ENCODE measurements at regions not wholly inside any gene's neighbourhood (a gene's known extent, or its start where the extent isn't known, plus 50 kb on each side); places are given as distances from the start of the nearest gene placed in this dataset.

DNA sequence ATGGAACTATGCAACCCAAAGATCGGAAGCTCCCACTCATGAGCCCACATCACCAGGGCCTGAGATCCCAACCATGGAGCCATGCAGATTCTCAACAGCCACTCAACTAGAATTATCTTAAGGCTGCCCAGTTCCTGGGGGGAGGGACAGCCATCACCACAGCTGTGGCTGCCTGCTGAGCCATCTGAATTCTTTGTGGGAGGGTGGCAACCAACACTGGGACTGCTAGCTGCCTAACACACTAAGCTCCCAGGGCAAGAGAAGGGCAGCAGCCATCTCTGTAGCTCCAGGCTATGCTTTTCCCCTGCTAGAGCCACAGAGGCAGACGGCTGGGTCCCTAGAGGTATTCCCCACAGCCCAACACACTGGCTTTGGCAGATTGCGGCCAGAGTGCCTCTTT, 251.3 kb upstream of the GRAMD2B start:
- TF ChIP-seq POLR2A (IDR thresholded peaks at IDR 0.05), result no peak
- TF ChIP-seq, protein P1, sequence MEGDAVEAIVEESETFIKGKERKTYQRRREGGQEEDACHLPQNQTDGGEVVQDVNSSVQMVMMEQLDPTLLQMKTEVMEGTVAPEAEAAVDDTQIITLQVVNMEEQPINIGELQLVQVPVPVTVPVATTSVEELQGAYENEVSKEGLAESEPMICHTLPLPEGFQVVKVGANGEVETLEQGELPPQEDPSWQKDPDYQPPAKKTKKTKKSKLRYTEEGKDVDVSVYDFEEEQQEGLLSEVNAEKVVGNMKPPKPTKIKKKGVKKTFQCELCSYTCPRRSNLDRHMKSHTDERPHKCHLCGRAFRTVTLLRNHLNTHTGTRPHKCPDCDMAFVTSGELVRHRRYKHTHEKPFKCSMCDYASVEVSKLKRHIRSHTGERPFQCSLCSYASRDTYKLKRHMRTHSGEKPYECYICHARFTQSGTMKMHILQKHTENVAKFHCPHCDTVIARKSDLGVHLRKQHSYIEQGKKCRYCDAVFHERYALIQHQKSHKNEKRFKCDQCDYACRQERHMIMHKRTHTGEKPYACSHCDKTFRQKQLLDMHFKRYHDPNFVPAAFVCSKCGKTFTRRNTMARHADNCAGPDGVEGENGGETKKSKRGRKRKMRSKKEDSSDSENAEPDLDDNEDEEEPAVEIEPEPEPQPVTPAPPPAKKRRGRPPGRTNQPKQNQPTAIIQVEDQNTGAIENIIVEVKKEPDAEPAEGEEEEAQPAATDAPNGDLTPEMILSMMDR (IDR thresholded peaks at IDR 0.05 in 4 of 5, conservative IDR thresholded peaks at IDR 0.05 in 1 of 5), result no peak
- H3K9me3 ChIP-seq, result no peaks in the 10 kb centered on the region
- H3K36me3 ChIP-seq, result no peaks in the 10 kb centered on the region
- in situ Hi-C loops (cut with MboI; ENCODE audit: low sequenced_read_pairs in 4 of 4), result no loop called here
- H3K4me3 ChIP-seq, result no peak overlapping the region
- H3K4me1 ChIP-seq, result no peaks in the 10 kb centered on the region
- no peaks in the 10 kb centered on the region for H3K27me3 ChIP-seq
- DNase-seq (no peak), ATAC-seq (no peak)
- H3K27ac ChIP-seq, result no peak overlapping the region
- intact Hi-C loops (cut with DNase I; ENCODE audit: low total_unique reads), result no loop called here

DNA sequence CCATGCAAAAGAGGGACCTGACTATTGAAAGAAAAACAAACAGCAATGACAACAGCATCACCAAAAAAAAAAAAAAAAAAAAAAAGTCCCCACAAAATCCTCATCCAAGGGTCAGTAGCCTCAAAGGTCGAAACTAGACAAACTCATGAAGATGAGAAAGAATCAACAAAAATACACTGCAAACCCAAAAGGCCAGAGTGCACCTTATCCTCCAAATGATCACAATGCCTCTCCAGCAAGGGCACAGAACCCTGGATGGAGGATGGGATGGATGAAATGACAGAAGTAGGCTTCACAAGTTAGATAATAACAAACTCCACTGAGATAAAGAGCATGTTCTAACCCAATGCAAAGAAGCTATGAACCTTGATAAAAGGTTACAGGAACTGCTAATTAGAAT, 250.4 kb upstream of the GRAMD2B start:
- Histone ChIP-seq H3K4me1 (no peaks in the 10 kb centered on the region), H3K9me3 (no peaks in the 10 kb centered on the region), H3K27me3 (no peaks in the 10 kb centered on the region), H3K4me3 (no peak overlapping the region), H3K27ac (no peak overlapping the region), H3K36me3 (no peaks in the 10 kb centered on the region)
- TF ChIP-seq POLR2A (IDR thresholded peaks at IDR 0.05), result no peak
- TF ChIP-seq, protein P1 (IDR thresholded peaks at IDR 0.05 in 4 of 5, conservative IDR thresholded peaks at IDR 0.05 in 1 of 5), result no peak
- in situ Hi-C loops (cut with MboI; ENCODE audit: low sequenced_read_pairs in 4 of 4) (no loop called here), intact Hi-C loops (cut with DNase I; ENCODE audit: low total_unique reads) (no loop called here)
- ATAC-seq, result no peak
- no peak for DNase-seq

DNA sequence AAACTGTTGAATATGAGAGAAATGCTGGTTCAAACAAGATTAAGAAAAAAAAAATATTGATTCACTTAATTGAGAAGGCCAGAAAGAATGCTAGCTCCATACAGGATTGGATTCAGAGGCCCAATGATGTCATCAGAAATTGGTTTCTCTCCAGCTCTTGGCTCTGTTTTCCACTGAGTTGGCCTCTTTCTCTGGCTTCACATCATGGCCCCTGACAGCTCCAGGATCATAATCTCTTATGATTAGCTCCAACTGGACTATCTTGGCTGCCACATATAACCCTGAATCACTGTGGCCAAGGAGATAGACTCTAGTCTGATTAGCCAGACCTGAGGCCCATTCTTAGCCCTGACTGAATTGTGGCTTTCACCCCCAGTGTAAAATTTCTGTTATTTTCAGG, 244.7 kb upstream of the GRAMD2B start:
- Histone ChIP-seq H3K27ac (no peak overlapping the region), H3K36me3 (no peaks in the 10 kb centered on the region), H3K27me3 (no peaks in the 10 kb centered on the region), H3K9me3 (no peaks in the 10 kb centered on the region), H3K4me1 (no peaks in the 10 kb centered on the region), H3K4me3 (no peak overlapping the region)
- TF ChIP-seq POLR2A (IDR thresholded peaks at IDR 0.05), result no peak
- TF ChIP-seq, protein P1 (IDR thresholded peaks at IDR 0.05 in 4 of 5, conservative IDR thresholded peaks at IDR 0.05 in 1 of 5), result no peak
- ATAC-seq, result no peak
- DNase-seq, result no peak
- intact Hi-C loops (cut with DNase I; ENCODE audit: low total_unique reads), result no loop called here
- in situ Hi-C loops (cut with MboI; ENCODE audit: low sequenced_read_pairs in 4 of 4), result no loop called here

DNA sequence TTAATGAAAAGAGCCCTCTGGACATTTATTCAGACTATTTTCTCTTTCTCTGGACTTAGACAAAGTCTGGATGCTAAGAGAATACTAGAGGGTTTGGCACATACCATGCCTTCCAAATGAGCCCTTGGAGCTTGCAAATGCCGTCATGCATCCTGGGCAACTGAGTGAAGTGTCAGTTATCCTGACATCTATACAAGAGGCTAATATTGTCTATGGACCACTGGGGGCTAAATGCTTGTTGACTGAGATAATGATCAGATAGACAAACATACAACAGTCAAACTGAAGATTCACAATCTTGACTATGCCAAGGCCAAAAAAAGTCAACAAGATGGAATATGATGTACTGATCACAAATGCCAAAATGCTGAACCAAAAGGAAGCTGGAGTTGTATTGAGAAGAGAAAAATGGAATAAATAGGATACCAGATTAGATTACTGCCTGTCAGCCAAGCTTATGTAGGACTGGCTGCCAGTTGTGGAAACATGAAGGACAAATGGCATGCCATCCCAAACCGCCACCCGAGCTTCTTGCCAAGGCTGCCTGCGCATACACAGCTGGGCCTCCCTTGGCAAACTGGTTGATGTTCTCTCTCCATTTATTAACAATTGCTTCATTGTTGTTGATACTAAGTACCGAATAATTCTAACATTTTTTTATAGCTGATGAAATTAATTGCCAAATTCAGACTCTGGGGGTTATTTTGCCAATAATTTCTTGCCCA, 240.1 kb upstream of the GRAMD2B start:
- intact Hi-C loops (cut with DNase I; ENCODE audit: low total_unique reads), result no loop called here
- Histone ChIP-seq H3K9me3 (no peaks in the 10 kb centered on the region), H3K36me3 (no peaks in the 10 kb centered on the region), H3K4me1 (no peaks in the 10 kb centered on the region), H3K27me3 (no peaks in the 10 kb centered on the region), H3K27ac (no peak overlapping the region), H3K4me3 (no peak overlapping the region)
- no peak for TF ChIP-seq POLR2A (IDR thresholded peaks at IDR 0.05)
- TF ChIP-seq, protein P1 (IDR thresholded peaks at IDR 0.05 in 4 of 5, conservative IDR thresholded peaks at IDR 0.05 in 1 of 5), result no peak
- DNase-seq (peak in 1 of 2 donors; percentile 14), ATAC-seq (peak in 1 of 2 donors; percentile 54)
- in situ Hi-C loops (cut with MboI; ENCODE audit: low sequenced_read_pairs in 4 of 4), result no loop called here

DNA sequence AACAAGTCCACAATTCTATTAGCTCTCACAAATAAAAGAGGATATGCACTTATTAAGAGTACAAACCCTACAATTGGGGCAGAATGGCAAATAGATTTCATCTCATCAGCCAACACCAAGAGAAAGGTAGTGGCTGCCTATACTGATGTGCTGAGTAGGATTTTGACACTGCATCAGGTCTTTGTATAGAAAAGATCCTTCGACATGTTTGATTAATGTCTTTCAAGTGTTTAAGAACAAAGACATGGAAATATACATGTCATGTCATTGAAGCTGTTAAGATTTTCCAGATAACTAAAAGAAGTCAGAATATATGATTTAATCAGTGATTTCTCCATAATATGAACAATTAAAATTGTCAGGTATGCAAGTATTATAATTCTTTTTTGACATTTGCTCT, 238.7 kb upstream of the GRAMD2B start:
- no peak overlapping the region for H3K27ac ChIP-seq
- H3K4me1 ChIP-seq, result no peaks in the 10 kb centered on the region
- H3K36me3 ChIP-seq, result no peaks in the 10 kb centered on the region
- in situ Hi-C loops (cut with MboI; ENCODE audit: low sequenced_read_pairs in 4 of 4), result no loop called here
- H3K4me3 ChIP-seq, result no peak overlapping the region
- no peak for ATAC-seq
- intact Hi-C loops (cut with DNase I; ENCODE audit: low total_unique reads), result no loop called here
- H3K27me3 ChIP-seq, result no peaks in the 10 kb centered on the region
- no peak for TF ChIP-seq POLR2A (IDR thresholded peaks at IDR 0.05)
- TF ChIP-seq, protein P1 (IDR thresholded peaks at IDR 0.05 in 4 of 5, conservative IDR thresholded peaks at IDR 0.05 in 1 of 5), result no peak
- H3K9me3 ChIP-seq, result no peaks in the 10 kb centered on the region
- DNase-seq, result no peak

Data from gastrocnemius medialis (tissue), 4 donors.